Neural crest cell (in vitro differentiated cells): ENCODE measurements at regions not wholly inside any gene's neighbourhood (a gene's known extent, or its start where the extent isn't known, plus 50 kb on each side); places are given as distances from the start of the nearest gene placed in this dataset.
"Not testable (repeated sequence)": the region's sequence is repeated elsewhere in the genome, so short reads cannot be mapped to it uniquely, and the experiment has no call there.

ENCODE experiments used
- DNase-seq: peaks from one replicate; pipeline ENCODE4 v3.0.0; 2021; ENCODE audit warnings: low read depth, mixed read lengths, low spot score
- H3K27ac Mint-ChIP-seq: one replicate; pipeline ENCODE4 v1.8.0; 2021; ENCODE audit warnings: mild to moderate bottlenecking, mixed read lengths; ENCODE audit not compliant: unreplicated experiment
- H3K27me3 Mint-ChIP-seq: 2 replicates; pipeline ENCODE4 v1.8.0; 2021; ENCODE audit warnings: low read depth, mild to moderate bottlenecking, mixed read lengths
- H3K36me3 Mint-ChIP-seq: 2 replicates; pipeline ENCODE4 v1.8.0; 2021; ENCODE audit warnings: low read depth, mild to moderate bottlenecking, mixed read lengths
- H3K4me1 Mint-ChIP-seq: 2 replicates; pipeline ENCODE4 v1.8.0; 2021; ENCODE audit warnings: mixed read lengths
- H3K4me3 Mint-ChIP-seq: one replicate; pipeline ENCODE4 v1.8.0; 2021; ENCODE audit warnings: mild to moderate bottlenecking, mixed read lengths
- H3K9me3 Mint-ChIP-seq: 2 replicates; pipeline ENCODE4 v1.8.0; 2021; ENCODE audit warnings: mixed read lengths
- CTCF ChIP-seq: fragments of 200-600 bp; sonication (generic); conservative IDR thresholded peaks from 2 replicates; pipeline ENCODE4 v1.5.0; 2021; ENCODE audit warnings: antibody characterized with exemption, mild to moderate bottlenecking

- H3K9me3 Mint-ChIP-seq = no peaks in the 10 kb centered on the region
- H3K36me3 Mint-ChIP-seq = no peaks in the 10 kb centered on the region
- H3K4me3 Mint-ChIP-seq = no peak overlapping the region
- H3K27me3 Mint-ChIP-seq = peaks cover 11% of the 10 kb centered on the region
- no peak overlapping the region for H3K27ac Mint-ChIP-seq
- no peak for DNase-seq
- no peaks in the 10 kb centered on the region for H3K4me1 Mint-ChIP-seq
- no peak for TF ChIP-seq CTCF
Observed at GRCh38 chr18:71326826-71327225, 1038.0 kb downstream of the SOCS6 start.

- Mint-ChIP-seq H3K4me3 (no peak overlapping the region), H3K27me3 (peaks cover 8% of the 10 kb centered on the region), H3K4me1 (no peaks in the 10 kb centered on the region), H3K36me3 (no peaks in the 10 kb centered on the region), H3K9me3 (no peaks in the 10 kb centered on the region), H3K27ac (no peak overlapping the region)
- DNase-seq = no peak
- TF ChIP-seq CTCF = no peak
Observed at GRCh38 chr18:71324356-71324755, 1035.5 kb downstream of the SOCS6 start.

GRCh38 chr18:71322201-71322600 is 1033.4 kb downstream of the SOCS6 start:
- no peaks in the 10 kb centered on the region for H3K9me3 Mint-ChIP-seq

GRCh38 chr18:71321319-71321718 is 1032.5 kb downstream of the SOCS6 start:
- Mint-ChIP-seq H3K4me3 (no peak overlapping the region), H3K9me3 (no peaks in the 10 kb centered on the region), H3K27ac (no peak overlapping the region), H3K4me1 (no peaks in the 10 kb centered on the region), H3K27me3 (peaks cover 18% of the 10 kb centered on the region), H3K36me3 (no peaks in the 10 kb centered on the region)
- TF ChIP-seq CTCF = no peak
- DNase-seq = no peak

More at GRCh38 chr18:71322201-71322600, 1033.4 kb downstream of the SOCS6 start:
- no peak for TF ChIP-seq CTCF
- no peak overlapping the region for H3K27ac Mint-ChIP-seq
- no peaks in the 10 kb centered on the region for H3K36me3 Mint-ChIP-seq
- H3K4me1 Mint-ChIP-seq = no peaks in the 10 kb centered on the region
- H3K4me3 Mint-ChIP-seq = no peak overlapping the region
- H3K27me3 Mint-ChIP-seq = peaks cover 15% of the 10 kb centered on the region
- no peak for DNase-seq

GRCh38 chr18:71304856-71305255 is 1016.0 kb downstream of the SOCS6 start:
- H3K27me3 Mint-ChIP-seq = peaks cover 2% of the 10 kb centered on the region

GRCh38 chr18:71303743-71304142 is 1014.9 kb downstream of the SOCS6 start:
- H3K27ac Mint-ChIP-seq, H3K36me3 Mint-ChIP-seq, H3K9me3 Mint-ChIP-seq, H3K4me3 Mint-ChIP-seq, DNase-seq, H3K27me3 Mint-ChIP-seq, H3K4me1 Mint-ChIP-seq: not testable (repeated sequence)

More at GRCh38 chr18:71304856-71305255, 1016.0 kb downstream of the SOCS6 start:
- no peak overlapping the region for H3K27ac Mint-ChIP-seq
- no peak overlapping the region for H3K4me3 Mint-ChIP-seq
- no peaks in the 10 kb centered on the region for H3K9me3 Mint-ChIP-seq
- peaks cover 3% of the 10 kb centered on the region for H3K4me1 Mint-ChIP-seq
- TF ChIP-seq CTCF = no peak
- DNase-seq = no peak
- no peaks in the 10 kb centered on the region for H3K36me3 Mint-ChIP-seq
